SK-N-SH (cell line): ENCODE measurements at regions not wholly inside any gene's neighbourhood (a gene's known extent, or its start where the extent isn't known, plus 50 kb on each side); places are given as distances from the start of the nearest gene placed in this dataset.

Experiments used
- small RNA-seq, 7 experiments: library from RNA; depleted of rRNA; stranded (forward); fragments of <200 nt; gene quantifications; one replicate each; pipeline ENCODE3, GENCODE V24; 2012

Small RNAs in the stretch of these regions (small RNA-seq; reads per million reads assigned to genes)
- gene AC006065.2 (0 reads per million in 7 experiments), gene AC073913.2 (0 reads per million in 7 experiments), gene HSPE1P20 (0 reads per million in 7 experiments), gene RF00019 (0 reads per million in 7 experiments), gene RNU1-104P (0 to 0.06 (median 0) reads per million in 7 experiments)
